Tibial artery (tissue), 4 donors: ENCODE measurements at regions not wholly inside any gene's neighbourhood (a gene's known extent, or its start where the extent isn't known, plus 50 kb on each side); places are given as distances from the start of the nearest gene placed in this dataset.

Experiments used
- DNase-seq, 2 donors: peaks; one replicate each; pipeline ENCODE4 v3.0.0-alpha.2; 2019
- H3K27ac ChIP-seq, 2 donors: fragments of 200-600 bp; sonication (generic) in 1 of 2; 1 replicate in 1 of 2; 2 replicates in 1 of 2; pipeline ENCODE4 v1.5.1; 2018 to 2019; ENCODE audit warnings: mild to moderate bottlenecking in 1 of 2
- H3K27me3 ChIP-seq, 2 donors: fragments of 200-600 bp; sonication (generic) in 1 of 2; one replicate each; pipeline versions ENCODE4 v1.5.1 to v1.6.0; 2016 to 2019
- H3K36me3 ChIP-seq, 3 donors: fragments of 200-600 bp; sonication (generic) in 2 of 3; one replicate each; pipeline ENCODE4 v1.5.1; 2016 to 2019; ENCODE audit warnings: mild to moderate bottlenecking in 2 of 3
- H3K4me1 ChIP-seq, 4 donors: fragments of 200-600 bp; sonication (generic) in 2 of 4; 1 replicate in 3 of 4; 2 replicates in 1 of 4; pipeline ENCODE4 v1.5.1; 2016 to 2019
- H3K4me3 ChIP-seq, 2 donors: fragments of 200-600 bp; sonication (generic) in 1 of 2; 1 replicate in 1 of 2; 2 replicates in 1 of 2; pipeline ENCODE4 v1.5.1; 2018 to 2019; ENCODE audit warnings: mild to moderate bottlenecking in 2 of 2
- H3K9me3 ChIP-seq, 3 donors: fragments of 200-600 bp; sonication (generic) in 1 of 3; one replicate each; pipeline ENCODE4 v1.5.1; 2016 to 2019
- CTCF ChIP-seq, 2 experiments: fragments of 200-600 bp in 1 of 2; fragments of 450-650 bp in 1 of 2; IDR thresholded peaks; one replicate each; pipeline ENCODE4 v1.5.1; 2017 to 2019; ENCODE audit warnings: antibody characterized with exemption in 2 of 2, mild to moderate bottlenecking in 1 of 2, moderate library complexity in 1 of 2
- intact Hi-C: fragments of 100-400 bp; cut with DNase I; formaldehyde crosslinking; loops from one replicate; pipeline ENCODE4 v1.15.0; 2023; ENCODE audit warnings: low total_unique reads

GRCh38 chr1:191865479-191865878 is 292.8 kb upstream of the RGS18 start:
- DNase-seq: no peak
- Histone ChIP-seq H3K9me3 (no peaks in the 10 kb centered on the region), H3K27ac (no peak overlapping the region), H3K36me3 (no peaks in the 10 kb centered on the region), H3K4me3 (no peak overlapping the region), H3K27me3 (no peaks in the 10 kb centered on the region), H3K4me1 (no peaks in the 10 kb centered on the region)
- TF ChIP-seq CTCF (IDR thresholded peaks at IDR 0.05): no peak
- intact Hi-C loops: no loop called here

GRCh38 chr1:191866155-191866554 is 292.1 kb upstream of the RGS18 start:
- no peaks in the 10 kb centered on the region for H3K27me3 ChIP-seq
- DNase-seq: no peak
- no peaks in the 10 kb centered on the region for H3K9me3 ChIP-seq
- no peak for TF ChIP-seq CTCF (IDR thresholded peaks at IDR 0.05)
- intact Hi-C loops: no loop called here
- H3K36me3 ChIP-seq: no peaks in the 10 kb centered on the region
- H3K27ac ChIP-seq: no peak overlapping the region
- H3K4me1 ChIP-seq: no peaks in the 10 kb centered on the region
- no peak overlapping the region for H3K4me3 ChIP-seq

- H3K27ac ChIP-seq: no peak overlapping the region
- no peak for DNase-seq
- no peak overlapping the region for H3K4me3 ChIP-seq
- H3K4me1 ChIP-seq: no peaks in the 10 kb centered on the region
- TF ChIP-seq CTCF (IDR thresholded peaks at IDR 0.05): no peak
- H3K9me3 ChIP-seq: no peaks in the 10 kb centered on the region
- no peaks in the 10 kb centered on the region for H3K36me3 ChIP-seq
- H3K27me3 ChIP-seq: no peaks in the 10 kb centered on the region
- intact Hi-C loops: no loop called here
Observed at GRCh38 chr1:191869790-191870312, 288.4 kb upstream of the RGS18 start.

GRCh38 chr1:191870490-191870889 is 287.8 kb upstream of the RGS18 start:
- no peak for DNase-seq
- no peak for TF ChIP-seq CTCF (IDR thresholded peaks at IDR 0.05)
- Histone ChIP-seq H3K27ac (no peak overlapping the region), H3K4me3 (no peak overlapping the region), H3K27me3 (no peaks in the 10 kb centered on the region), H3K9me3 (no peaks in the 10 kb centered on the region), H3K4me1 (no peaks in the 10 kb centered on the region), H3K36me3 (no peaks in the 10 kb centered on the region)
- intact Hi-C loops: no loop called here

- no peak for DNase-seq
- intact Hi-C loops: no loop called here
- Histone ChIP-seq H3K27me3 (no peaks in the 10 kb centered on the region), H3K36me3 (no peaks in the 10 kb centered on the region), H3K27ac (no peak overlapping the region), H3K4me3 (no peak overlapping the region), H3K4me1 (no peaks in the 10 kb centered on the region), H3K9me3 (no peaks in the 10 kb centered on the region)
- no peak for TF ChIP-seq CTCF (IDR thresholded peaks at IDR 0.05)
Observed at GRCh38 chr1:191875994-191876393, 282.3 kb upstream of the RGS18 start.

GRCh38 chr1:191876631-191877030 is 281.6 kb upstream of the RGS18 start:
- no peaks in the 10 kb centered on the region for H3K4me1 ChIP-seq
- intact Hi-C loops: no loop called here
- no peak for DNase-seq
- no peak overlapping the region for H3K4me3 ChIP-seq
- no peak for TF ChIP-seq CTCF (IDR thresholded peaks at IDR 0.05)
- H3K27ac ChIP-seq: no peak overlapping the region
- no peaks in the 10 kb centered on the region for H3K27me3 ChIP-seq
- no peaks in the 10 kb centered on the region for H3K9me3 ChIP-seq
- no peaks in the 10 kb centered on the region for H3K36me3 ChIP-seq
